HG03095 (cell line): ENCODE measurements at regions not wholly inside any gene's neighbourhood (a gene's known extent, or its start where the extent isn't known, plus 50 kb on each side); places are given as distances from the start of the nearest gene placed in this dataset.

ENCODE experiments used
- ATAC-seq: cut with Tn5 transposase; IDR thresholded peaks from one replicate; pipeline ENCODE4 v1.9.1; 2021; ENCODE audit warnings: moderate library complexity; ENCODE audit not compliant: unreplicated experiment

DNA sequence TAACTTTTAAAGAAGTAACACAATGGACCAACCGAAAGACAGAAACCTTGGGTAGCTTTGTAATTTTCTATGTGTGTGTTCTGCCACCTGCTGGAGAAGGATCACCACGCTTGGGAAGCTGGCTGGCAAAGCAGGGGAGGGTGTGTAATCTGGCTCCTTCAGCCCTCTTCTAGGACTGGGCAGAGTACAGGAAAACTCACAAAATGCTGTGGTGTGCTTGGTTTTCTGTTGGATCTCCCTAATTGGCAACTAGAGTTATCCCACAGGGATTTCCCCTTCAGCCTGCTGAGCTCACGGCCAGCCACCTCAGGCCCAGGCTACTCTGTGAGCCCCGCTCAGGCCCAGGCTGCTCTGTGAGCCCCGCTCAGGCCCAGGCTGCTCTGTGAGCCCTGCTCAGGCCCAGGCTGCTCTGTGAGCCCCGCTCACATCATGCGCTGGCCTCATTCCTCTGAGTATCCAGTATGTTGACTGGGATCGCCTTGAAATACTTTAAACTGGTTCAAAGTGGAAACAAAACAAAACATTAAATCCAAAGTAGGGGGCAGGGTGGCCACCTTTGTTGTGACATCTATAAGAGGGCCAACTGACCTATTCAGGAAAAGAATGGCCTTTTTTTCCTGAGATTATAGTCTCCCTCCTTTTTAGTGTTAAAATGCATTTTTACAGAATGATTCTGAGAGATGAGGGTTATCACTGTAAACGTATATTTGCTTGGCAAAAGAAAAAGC, 52.0 kb upstream of the RNU6-8 start:
- peak; percentile 47 for ATAC-seq

DNA sequence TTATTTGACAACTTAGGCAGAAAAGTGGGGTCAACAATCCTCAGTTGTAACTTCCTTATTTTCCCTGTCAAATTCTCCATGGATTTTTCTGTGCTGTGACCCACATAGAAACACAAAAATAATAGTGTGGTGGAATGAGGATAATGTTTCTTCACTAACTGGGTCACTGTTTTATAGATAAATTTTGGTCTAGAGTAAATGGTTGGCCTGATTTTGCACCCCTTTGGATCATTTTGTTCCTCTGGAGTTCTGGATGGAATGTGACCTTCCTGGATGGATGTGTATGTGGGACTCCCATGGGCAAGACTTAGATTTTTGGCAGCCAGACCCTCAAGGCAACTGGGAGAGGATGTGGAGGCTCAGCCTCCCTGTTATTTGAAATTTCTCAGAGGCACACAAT, 52.7 kb upstream of the RNU6-8 start:
- no peak for ATAC-seq

DNA sequence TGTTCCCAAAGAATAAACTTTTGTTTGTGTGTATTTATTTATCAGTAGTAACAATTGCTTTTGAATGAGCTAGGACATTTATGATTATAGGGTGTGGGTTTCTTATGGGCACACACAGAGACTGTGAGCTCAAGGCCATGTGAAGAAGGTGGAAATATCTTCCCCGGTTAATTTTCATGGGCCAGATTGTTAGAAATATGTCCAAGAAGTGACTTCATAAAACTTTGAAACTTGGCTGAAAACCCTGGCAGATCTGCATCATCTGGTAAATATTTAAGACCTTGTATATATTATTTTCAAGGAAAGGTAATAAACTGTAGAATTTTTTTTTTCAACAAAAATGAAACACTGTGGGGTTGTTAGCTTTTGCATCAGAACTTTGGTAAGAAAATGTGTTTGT, 53.5 kb upstream of the RNU6-8 start:
- ATAC-seq = no peak

DNA sequence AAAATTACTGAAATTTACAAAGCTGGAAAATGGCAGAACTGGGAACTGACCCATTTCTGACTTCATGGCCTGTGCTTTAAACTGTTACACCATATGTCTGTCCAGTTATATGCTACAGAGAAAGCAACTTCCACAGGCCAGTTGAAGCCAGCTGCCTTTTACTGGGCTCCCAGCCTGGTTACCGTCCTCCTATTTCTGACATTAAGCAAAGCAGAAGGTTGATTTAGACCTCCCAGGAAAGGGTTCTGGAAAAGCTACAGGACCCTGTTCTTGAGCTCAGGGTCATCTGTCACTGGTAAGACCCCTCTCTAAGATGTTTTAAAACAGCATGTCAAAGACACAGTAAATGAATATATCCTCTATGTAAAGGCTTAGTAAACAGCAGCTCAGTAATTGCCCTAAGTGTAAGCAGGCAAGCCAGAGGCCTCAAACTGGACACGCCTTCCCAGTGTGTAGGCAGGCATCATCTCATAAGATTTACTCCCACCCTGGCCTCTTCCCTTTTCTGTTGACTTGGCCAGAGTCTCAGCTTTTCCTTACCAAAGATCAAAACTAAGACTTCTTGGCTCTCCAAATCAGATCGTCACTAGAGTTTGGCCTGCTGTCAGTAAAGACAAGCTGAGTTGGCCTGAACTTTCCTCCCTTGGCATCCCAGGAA, 55.4 kb upstream of the RNU6-8 start:
- no peak for ATAC-seq

DNA sequence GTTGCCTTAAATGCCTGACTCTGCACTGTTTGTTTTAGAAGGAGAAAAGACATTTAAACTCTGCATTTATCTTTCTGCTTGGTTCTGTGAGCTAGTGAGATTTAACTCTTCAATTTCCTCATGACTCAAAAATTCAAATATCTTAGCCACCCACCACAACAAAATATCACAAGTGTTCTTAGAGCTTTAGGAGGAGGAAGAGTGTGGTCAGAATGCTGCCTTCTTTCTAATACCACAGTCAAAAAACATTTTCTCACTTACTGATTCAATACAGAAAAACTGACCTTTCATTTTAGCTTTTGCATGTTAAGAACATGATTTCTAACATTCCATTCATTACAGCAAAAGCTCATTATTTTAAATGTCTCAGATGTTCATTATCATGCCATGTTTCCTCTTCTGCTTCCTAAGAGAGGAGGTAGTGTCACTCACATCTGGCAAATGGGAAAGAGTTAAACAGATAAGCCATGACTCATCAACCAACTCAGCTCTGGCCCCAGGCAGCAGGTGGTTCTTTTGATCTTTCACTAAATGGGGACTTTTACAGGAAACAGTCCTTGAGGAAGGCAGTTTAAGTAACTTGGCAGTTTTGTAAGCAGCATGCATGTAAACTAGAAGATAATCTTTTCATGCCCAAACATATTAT, 56.4 kb upstream of the RNU6-8 start:
- ATAC-seq = peak; percentile 85

DNA sequence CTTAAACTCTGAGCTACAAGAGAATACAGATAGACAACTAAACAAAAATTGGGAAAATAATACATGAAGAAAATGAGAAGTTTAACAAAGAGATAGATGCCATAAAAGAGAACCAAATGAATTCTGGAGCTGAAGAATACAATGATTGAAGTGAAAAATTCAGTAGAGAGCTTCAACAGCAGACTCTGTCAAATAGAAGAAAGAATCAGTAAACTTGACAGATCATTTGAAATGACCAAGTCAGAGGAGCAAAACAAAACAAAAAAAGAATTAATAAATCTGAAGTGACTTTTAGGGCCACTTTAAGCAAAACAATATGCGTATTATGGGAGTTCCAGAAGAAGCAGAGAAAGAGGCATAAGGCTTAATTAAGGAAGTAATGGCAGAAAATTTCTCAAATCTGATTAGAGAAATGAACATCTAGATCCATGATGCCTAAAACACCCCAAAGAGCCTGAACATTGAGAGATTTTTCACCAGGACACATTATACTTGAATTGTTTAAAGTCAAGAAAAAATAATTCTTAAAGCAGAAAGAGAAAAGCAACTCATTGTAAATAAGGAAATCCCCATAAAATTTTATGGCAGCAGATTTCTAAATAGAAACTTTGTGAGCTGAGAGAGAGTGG, 61.0 kb upstream of the RNU6-8 start:
- ATAC-seq = no peak

DNA sequence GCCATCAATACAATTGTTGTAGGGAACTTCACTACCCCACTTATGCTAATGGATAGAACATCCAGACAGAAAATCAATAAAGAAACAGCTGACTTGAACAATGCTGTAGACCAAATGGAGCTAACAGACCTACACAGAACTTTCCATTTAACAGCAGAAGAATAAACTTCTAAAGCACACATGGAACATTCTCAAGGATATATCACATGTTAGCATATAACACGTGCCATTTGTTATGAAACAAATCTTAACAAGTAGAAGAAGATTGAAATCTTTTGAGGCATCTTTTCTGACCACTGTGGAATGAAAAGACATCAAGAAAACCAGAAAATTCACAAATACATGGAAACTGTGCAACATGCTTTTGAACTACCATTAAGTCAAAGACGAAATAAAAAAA, 62.5 kb upstream of the RNU6-8 start:
- ATAC-seq = no peak

DNA sequence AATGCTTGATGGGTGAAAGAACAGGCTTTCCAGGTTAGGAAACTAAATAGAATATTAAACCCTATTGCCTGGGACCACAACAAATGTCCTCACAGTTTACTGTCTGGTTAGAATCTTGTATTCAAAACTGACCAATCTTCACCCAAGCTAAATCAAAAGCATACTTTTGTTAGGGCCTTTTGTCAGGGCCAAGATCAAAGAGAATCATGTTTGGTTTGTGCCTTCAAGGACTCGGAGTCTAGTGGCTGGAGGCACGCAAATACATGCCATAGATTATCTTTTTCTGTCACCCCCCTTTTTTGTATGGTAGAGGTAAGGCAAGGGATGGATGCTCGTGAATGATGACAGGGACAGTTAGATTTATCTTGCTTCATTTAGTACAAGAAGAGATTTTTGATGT, 51.1 kb upstream of the AKAP6 start:
- ATAC-seq = no peak
